GM21528 (cell line): ENCODE measurements at regions not wholly inside any gene's neighbourhood (a gene's known extent, or its start where the extent isn't known, plus 50 kb on each side); places are given as distances from the start of the nearest gene placed in this dataset.

Experiments used
- ATAC-seq: cut with Tn5 transposase; IDR thresholded peaks from one replicate; pipeline ENCODE4 v1.9.1; 2021; ENCODE audit warnings: mild to moderate bottlenecking, moderate library complexity; ENCODE audit not compliant: unreplicated experiment, low FRiP score

- ATAC-seq, result no peak
Measured at GRCh38 chr2:14684516-14684915, 52.0 kb downstream of the LRATD1 start.

GRCh38 chr2:14690926-14691325, 58.4 kb downstream of the LRATD1 start:
- no peak for ATAC-seq

DNA sequence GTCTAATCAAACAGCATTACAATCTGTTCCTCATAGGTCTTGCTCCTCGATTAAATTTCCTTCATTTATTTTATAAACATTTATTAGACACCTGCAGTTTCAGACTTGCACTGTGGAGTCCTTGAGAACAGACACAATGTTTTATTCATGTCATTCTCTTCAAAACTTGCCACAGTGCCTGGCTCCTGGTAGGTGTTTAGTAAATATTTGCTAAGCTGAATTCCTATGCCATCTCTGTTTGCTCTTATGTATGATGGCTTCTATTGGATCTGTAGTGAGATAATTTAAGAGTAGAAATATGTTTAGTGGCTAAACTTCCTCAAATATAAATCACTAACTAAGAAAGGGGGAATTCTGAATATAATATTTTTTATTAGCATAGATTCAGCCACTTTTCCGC, 61.4 kb downstream of the LRATD1 start:
- no peak for ATAC-seq

- no peak for ATAC-seq
Measured at GRCh38 chr2:14700753-14701152, 68.2 kb downstream of the LRATD1 start.

- no peak for ATAC-seq
Measured at GRCh38 chr2:14702258-14702657, 69.7 kb downstream of the LRATD1 start.

- ATAC-seq, result no peak
Measured at GRCh38 chr2:14706201-14706600, 73.7 kb downstream of the LRATD1 start.

- no peak for ATAC-seq
Measured at GRCh38 chr2:14712111-14712510, 79.6 kb downstream of the LRATD1 start.

- ATAC-seq, result no peak
Measured at GRCh38 chr2:14713248-14713647, 80.7 kb downstream of the LRATD1 start.

- no peak for ATAC-seq
Measured at GRCh38 chr2:14715600-14715999, 83.1 kb downstream of the LRATD1 start.

GRCh38 chr2:14716319-14716718, 83.8 kb downstream of the LRATD1 start:
- ATAC-seq, result no peak

GRCh38 chr2:14717131-14717530, 84.6 kb downstream of the LRATD1 start:
- ATAC-seq, result no peak

DNA sequence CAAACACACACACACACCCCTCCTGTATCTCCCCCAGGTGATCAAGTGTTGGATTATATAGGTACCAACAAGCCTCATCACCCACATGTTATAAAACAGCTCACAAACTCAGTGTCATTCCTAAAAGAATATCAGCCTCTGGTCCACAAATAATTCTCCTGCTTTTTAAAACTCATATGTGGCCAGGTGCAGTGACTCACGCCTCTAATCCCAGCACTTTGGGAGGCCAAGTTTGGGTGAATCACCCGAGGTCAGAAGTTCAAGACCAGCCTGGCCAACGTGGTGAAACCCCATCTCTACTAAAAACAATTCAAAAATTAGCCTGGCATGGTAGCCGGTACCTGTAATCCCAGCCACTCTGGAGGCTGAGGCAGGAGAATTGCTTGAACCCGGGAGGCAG, 87.8 kb downstream of the LRATD1 start:
- no peak for ATAC-seq

DNA sequence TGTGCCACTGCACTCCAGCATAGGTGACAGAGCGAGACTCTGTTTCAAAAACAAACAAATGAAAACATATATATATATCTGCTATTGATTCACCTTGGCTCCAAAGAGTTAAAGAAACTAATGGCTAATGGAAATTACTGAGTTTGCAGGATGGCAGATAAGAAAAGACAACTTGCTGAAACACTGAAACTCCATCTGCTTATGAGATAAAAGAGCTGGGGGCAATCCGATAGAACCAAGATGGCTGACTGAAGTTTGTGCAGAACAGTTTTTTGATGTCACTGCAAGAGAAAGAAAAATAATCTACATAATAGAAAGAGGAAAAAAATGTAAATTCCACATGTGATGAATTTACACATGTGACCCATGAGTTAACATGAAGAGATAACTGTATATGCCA, 88.2 kb downstream of the LRATD1 start:
- ATAC-seq, result no peak

DNA sequence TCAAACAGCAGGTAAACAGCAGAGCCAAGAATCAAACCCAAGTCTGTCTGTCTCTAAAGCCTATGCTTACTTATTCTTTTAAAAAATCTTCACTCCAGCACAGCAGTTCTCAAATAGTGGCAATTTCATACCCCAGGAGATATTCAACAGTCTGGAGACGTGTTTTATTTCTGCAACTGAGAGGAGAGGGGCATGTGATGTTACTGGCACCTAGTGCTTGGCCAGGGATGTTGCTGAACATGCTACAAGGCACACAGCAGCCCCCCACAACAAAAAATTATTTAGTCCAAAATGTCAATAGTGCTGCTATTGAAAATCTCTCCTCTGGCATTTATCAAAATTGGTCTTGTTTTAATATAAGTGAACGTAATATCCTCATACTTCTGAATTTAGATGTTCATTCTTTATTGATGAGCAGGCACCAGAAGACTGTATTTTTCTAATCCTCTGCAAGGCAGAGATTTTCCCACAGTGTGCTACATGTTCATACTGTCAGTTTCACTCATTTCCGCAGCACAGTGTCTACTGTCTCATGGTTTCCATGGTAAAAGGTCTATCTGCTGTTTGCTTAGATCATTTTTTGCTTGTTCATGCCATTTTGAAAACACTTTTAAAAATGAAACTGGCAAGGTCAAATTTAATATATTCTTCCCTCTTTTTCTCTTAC, 90.5 kb downstream of the LRATD1 start:
- ATAC-seq, result no peak

DNA sequence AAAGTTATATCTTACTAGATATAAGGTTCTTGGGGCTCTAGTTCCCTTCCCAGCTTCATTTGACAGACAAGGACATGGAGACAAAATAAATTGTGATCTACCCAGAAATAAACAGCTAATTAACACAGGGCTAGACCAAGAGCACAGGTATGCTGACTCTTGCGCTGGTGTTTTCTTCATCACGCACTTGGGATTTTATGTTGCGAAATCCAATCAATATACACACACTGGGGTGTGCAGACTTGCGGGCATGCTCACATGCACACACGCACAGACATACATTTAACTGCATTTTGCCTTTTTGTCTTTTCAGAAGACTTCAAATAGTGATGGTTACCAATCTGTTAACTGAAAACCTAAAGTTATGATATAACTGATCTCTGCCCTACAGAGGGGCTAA, 91.2 kb downstream of the LRATD1 start:
- no peak for ATAC-seq

DNA sequence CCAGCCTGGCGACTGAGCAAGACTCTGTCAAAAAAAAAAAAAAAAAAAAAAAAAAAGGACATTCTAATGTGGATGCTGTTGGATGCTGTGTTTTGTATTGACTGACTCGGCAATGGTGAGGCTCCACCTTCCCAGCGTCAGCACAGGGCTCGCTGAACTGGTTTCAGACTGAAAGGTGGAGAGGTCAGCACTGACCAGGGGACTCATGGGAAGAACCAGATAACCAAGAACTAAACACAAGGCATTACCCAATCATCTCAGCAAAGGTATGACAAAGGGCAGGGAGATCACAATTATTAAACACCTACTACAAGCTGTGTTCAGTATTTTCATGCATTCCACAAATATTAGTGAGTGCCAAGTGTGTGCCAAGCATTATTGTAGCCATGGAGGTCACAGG, 103.2 kb downstream of the LRATD1 start:
- ATAC-seq, result no peak

DNA sequence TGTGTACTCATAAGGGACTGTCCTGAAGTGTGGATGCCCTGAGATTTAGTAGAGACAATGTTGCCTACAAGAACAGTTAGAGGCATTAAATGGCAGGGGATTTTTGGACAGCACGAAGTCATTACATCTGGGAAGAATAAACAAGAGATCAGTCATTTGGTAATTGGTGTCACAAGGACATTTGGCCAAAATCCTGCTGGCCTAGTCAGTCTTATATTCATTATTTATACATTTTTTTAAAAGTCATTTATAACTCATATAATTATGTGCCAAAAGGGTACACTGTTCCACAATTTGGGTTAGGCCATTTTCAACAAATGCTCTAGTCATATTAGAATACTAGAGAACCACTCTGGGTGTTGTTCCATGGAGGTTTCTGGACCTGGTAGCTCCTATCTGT, 104.7 kb downstream of the LRATD1 start:
- no peak for ATAC-seq

GRCh38 chr2:14743861-14744260, 111.3 kb downstream of the LRATD1 start:
- ATAC-seq, result no peak

GRCh38 chr2:14745288-14746076, 113.0 kb downstream of the LRATD1 start:
- ATAC-seq, result no peak

GRCh38 chr2:14746133-14746532, 113.6 kb downstream of the LRATD1 start:
- no peak for ATAC-seq

GRCh38 chr2:14747447-14747846, 114.9 kb downstream of the LRATD1 start:
- no peak for ATAC-seq

DNA sequence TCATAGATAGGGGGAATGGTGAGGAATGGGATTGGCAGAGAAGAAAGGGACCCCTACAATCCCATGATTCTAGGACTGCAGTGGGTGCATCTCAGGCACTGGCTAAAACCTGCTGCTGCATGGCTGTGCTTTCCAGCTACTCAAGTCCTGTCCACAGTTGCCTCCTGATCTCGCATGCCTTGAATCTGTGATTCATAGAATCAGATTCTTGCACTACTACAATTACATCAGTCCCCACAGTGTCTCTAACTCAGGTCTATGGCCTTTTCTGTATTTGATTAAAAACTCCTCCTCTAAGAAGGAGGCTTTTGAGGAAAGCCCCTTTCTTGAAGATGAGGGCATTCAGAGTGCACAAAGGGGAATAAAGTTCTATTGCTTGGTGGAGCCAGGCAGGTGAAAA, 117.4 kb downstream of the LRATD1 start:
- no peak for ATAC-seq
